Activated naive CD8-positive, alpha-beta T cell treated with anti-CD3 and anti-CD28 coated beads for 36 hours (primary cell): ENCODE measurements at regions not wholly inside any gene's neighbourhood (a gene's known extent, or its start where the extent isn't known, plus 50 kb on each side); places are given as distances from the start of the nearest gene placed in this dataset.
"Not testable (repeated sequence)": the region's sequence is repeated elsewhere in the genome, so short reads cannot be mapped to it uniquely, and the experiment has no call there.

Experiments
- DNase-seq: peaks from one replicate; pipeline ENCODE4 v3.0.0; 2021
- H3K27ac Mint-ChIP-seq: one replicate; pipeline ENCODE4 v1.8.0; 2022; ENCODE audit warnings: mild to moderate bottlenecking, moderate library complexity, mixed read lengths
- H3K27me3 Mint-ChIP-seq: one replicate; pipeline ENCODE4 v1.8.0; 2022; ENCODE audit warnings: mild to moderate bottlenecking, mixed read lengths
- H3K36me3 Mint-ChIP-seq: one replicate; pipeline ENCODE4 v1.8.0; 2021; ENCODE audit warnings: mild to moderate bottlenecking, mixed read lengths
- H3K4me1 Mint-ChIP-seq: one replicate; pipeline ENCODE4 v1.8.0; 2021; ENCODE audit warnings: mixed read lengths
- H3K4me3 Mint-ChIP-seq: one replicate; pipeline ENCODE4 v1.8.0; 2022; ENCODE audit warnings: mild to moderate bottlenecking, moderate library complexity, mixed read lengths
- H3K9me3 Mint-ChIP-seq: one replicate; pipeline ENCODE4 v1.8.0; 2022; ENCODE audit warnings: mixed read lengths

DNA sequence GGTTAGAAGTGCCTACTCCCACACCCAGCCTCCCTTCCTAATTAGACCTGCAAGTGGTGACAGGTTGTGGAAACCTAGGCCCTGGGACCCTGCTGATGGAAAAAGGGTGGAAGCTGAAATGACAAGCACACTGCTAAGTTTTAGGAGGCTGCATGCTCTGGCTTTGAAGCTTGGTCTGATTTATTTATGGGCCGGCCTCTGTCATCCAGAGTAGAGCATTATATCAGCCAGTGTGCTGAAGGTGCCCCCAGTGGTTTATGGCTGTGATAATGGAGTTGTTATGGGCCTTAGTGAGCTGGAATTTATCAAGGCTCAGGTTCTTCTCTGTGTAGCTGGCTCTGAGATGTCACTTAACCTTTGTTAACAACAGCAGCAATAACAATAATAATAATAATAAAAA, 142.6 kb downstream of the UTP18 start:
- no peak for DNase-seq
- no peaks in the 10 kb centered on the region for H3K36me3 Mint-ChIP-seq
- no peak overlapping the region for H3K27ac Mint-ChIP-seq
- no peaks in the 10 kb centered on the region for H3K4me1 Mint-ChIP-seq
- H3K4me3 Mint-ChIP-seq = no peak overlapping the region
- no peaks in the 10 kb centered on the region for H3K27me3 Mint-ChIP-seq
- H3K9me3 Mint-ChIP-seq = no peaks in the 10 kb centered on the region

DNA sequence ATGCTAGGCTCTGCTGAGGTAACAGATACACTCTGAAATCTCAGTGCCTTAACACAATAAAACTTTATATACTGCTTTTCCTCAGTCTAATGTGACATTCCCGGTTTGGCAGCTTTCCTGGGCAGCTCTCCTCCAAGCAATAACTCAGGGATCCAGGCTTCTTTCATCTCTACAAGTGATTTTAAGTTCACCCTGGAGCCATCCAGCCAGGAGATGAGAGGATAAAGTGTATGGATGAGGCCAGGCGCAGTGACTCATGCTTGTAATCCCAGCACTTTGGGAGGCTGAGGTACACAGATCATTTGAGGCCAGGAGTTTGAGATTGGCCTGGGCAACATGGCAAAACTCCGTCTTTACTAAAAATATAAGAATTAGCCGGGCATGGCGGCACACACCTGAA, 147.2 kb downstream of the UTP18 start:
- Mint-ChIP-seq H3K4me3 (no peak overlapping the region), H3K27me3 (no peaks in the 10 kb centered on the region), H3K27ac (no peak overlapping the region), H3K9me3 (no peaks in the 10 kb centered on the region), H3K36me3 (no peaks in the 10 kb centered on the region), H3K4me1 (no peaks in the 10 kb centered on the region)
- DNase-seq = no peak

DNA sequence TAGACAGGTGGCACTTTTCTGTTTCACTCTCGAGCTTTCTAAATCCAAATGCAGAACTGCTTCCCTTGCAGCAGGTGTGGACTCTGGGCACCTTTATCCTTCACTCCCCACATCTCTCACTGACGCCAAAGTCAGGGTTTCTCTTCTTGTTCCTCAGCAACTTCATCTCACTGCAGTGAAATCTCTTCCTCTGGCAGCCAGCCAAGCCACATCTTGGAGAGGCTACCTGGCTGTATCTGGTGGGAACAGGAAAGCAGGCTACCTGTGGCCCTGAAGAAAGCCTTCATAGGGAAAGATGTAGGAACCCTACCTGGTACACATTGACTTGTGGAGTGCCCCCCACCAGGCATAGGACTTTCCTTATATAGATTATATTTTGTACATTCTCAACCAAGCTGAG, 159.1 kb downstream of the UTP18 start:
- H3K36me3 Mint-ChIP-seq = no peaks in the 10 kb centered on the region
- H3K4me1 Mint-ChIP-seq = peaks cover 10% of the 10 kb centered on the region
- no peak overlapping the region for H3K4me3 Mint-ChIP-seq
- H3K9me3 Mint-ChIP-seq = no peaks in the 10 kb centered on the region
- no peak for DNase-seq
- no peaks in the 10 kb centered on the region for H3K27me3 Mint-ChIP-seq
- no peak overlapping the region for H3K27ac Mint-ChIP-seq

DNA sequence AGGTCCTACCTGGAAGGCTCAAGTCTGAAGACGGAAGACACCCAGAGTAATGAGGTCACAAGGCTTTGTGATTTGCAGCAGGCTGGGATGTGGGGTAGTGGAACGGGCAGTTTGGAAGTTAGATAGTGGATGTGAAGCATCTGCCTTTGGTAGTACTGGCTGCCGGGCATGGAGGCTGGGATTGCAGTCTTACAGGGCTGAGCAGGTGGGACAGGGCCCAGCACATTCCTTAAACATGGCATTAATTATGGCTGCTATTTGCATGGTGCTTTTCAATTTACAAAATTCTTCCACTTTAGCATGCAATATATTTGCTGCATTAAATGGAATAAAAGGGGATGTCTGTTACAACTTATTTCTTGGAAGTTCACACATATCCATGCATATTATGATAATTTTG, 161.2 kb downstream of the UTP18 start:
- Mint-ChIP-seq H3K27me3 (no peaks in the 10 kb centered on the region), H3K9me3 (no peaks in the 10 kb centered on the region), H3K4me1 (peaks cover 10% of the 10 kb centered on the region), H3K4me3 (no peak overlapping the region), H3K36me3 (no peaks in the 10 kb centered on the region), H3K27ac (no peak overlapping the region)
- DNase-seq = no peak

DNA sequence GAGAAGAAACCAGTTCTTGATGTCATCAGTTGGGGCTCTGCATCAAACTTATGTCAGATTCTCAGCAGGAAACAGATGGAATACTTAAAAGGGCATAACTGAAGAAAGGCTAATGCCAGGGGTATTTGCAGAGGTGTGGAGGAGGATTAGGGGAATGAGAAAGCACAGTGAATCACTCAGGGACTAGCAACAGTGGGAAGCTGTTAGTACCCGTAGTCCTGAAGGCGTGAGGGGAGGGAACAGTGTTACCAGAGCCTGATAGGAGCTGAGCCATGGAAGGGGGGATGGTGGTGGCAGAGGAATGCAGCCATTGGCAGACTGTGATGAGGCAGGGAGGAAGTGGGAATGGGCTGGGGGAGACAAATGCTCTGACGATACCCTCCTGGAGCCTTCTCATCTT, 162.3 kb downstream of the UTP18 start:
- no peak overlapping the region for H3K4me3 Mint-ChIP-seq
- no peaks in the 10 kb centered on the region for H3K36me3 Mint-ChIP-seq
- H3K27ac Mint-ChIP-seq = no peak overlapping the region
- no peaks in the 10 kb centered on the region for H3K9me3 Mint-ChIP-seq
- peaks cover 21% of the 10 kb centered on the region for H3K4me1 Mint-ChIP-seq
- DNase-seq = no peak
- no peaks in the 10 kb centered on the region for H3K27me3 Mint-ChIP-seq

DNA sequence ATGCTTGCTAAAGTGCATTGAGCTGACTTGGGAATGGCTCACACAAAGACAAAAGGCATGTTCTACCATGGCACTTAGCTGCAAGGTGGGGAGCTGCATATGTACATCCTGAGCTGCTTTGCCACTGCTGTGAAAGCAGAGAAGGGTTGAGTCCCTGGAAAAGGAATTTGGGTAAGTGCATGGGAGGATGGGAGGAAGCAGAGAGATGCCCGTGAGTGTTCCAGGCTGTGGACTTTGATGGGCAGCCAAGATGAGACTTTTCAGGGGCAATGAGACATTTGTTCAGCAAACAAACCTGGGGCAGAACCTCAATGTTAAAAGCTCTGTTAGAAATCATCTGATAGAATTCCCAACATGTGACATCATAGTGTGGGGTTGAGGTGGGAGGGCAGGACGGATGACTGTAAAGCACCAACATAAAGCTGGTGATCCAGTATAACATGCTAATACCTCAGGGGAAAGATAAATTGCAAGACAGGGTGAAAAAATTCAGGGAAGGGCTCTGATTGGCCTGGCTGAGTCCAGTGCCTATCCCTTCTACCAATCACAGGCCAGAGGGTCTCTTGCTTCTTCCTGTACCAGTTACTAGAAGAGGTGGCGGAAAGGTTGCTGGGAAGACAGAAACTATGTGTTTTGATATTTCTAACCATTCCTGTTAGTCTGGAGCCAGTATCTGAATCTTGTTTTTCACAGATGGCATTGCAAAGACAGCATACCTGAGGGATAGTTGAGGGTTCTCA, 163.2 kb downstream of the UTP18 start:
- Mint-ChIP-seq H3K27me3 (no peaks in the 10 kb centered on the region), H3K4me1 (peaks cover 27% of the 10 kb centered on the region), H3K36me3 (peaks cover under 1% of the 10 kb centered on the region), H3K27ac (no peak overlapping the region), H3K4me3 (no peak overlapping the region), H3K9me3 (no peaks in the 10 kb centered on the region)
- DNase-seq = no peak

DNA sequence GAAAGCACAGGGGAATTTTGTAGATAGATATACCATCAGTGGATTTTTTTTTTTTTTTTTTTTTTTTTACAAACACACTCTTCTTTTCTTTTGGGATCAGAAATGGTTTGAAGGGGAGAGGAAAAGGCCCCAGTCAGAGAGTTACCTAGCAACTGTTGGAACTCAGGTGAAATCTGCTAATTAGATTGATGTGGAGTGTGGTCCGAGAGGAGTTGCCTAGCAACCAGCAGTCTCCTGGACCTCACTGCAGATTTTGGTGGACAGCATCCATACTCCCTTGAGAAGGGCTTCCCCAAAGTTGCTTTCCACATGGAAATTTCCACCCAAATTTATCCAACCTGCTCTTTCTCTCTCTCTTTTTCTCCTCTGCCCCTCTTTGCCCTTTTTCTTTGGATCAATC, 165.4 kb downstream of the UTP18 start:
- DNase-seq = no peak
- Mint-ChIP-seq H3K36me3 (peaks cover 13% of the 10 kb centered on the region), H3K27me3 (no peaks in the 10 kb centered on the region), H3K4me3 (no peak overlapping the region), H3K9me3 (no peaks in the 10 kb centered on the region), H3K27ac (no peak overlapping the region), H3K4me1 (peaks cover 42% of the 10 kb centered on the region)

DNA sequence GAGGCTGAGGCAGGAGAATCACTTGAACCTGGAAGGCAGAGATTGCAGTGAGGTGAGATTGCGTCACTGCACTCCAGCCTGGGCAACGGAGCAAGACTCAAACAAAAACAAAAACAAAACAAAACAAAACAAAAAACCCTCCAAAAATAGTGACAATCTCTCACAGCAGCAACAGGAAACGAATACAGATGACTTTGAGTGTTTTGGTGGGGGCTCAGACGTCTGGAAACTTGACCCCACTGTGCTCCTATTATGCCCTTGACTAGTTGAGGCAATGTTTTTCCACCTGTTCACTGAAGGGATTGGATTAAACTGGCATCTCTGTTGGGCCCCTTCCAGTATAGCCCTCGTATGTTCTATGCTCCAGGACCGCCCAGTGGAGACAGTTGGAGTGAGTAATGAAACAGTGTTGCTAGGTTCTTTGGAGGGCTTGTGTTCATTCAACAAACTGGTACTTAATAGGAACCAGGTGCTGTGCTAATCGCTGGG, 167.0 kb downstream of the UTP18 start:
- peak overlapping the region; percentile 76 for H3K27ac Mint-ChIP-seq
- no peaks in the 10 kb centered on the region for H3K27me3 Mint-ChIP-seq
- no peak for DNase-seq
- peaks cover 14% of the 10 kb centered on the region for H3K36me3 Mint-ChIP-seq
- no peaks in the 10 kb centered on the region for H3K9me3 Mint-ChIP-seq
- H3K4me3 Mint-ChIP-seq = peak overlapping the region; percentile 8
- peaks cover 46% of the 10 kb centered on the region for H3K4me1 Mint-ChIP-seq

DNA sequence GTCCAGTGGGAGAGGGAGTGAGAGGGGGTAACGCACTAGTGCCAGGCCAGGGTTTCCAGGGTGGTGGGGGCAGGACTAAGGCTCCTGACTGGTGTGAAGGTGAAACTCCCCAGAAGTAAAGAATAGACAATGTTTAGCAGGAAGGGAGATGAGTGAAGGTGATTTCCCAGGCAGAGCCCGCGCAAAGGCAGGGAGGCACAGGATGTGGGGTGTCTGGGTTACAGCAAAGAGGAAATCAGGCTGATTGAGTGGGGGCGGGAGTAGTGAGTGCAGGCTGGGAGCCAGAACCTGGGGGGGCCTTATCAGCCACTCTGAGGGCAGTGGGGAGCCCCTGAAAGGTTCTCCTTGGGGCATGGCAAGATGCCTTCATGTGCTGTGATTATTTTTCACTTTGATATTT, 167.5 kb downstream of the UTP18 start:
- Mint-ChIP-seq H3K4me3 (peak overlapping the region; percentile 8), H3K27me3 (no peaks in the 10 kb centered on the region), H3K27ac (peak overlapping the region; percentile 76), H3K36me3 (peaks cover 14% of the 10 kb centered on the region), H3K4me1 (peaks cover 46% of the 10 kb centered on the region), H3K9me3 (no peaks in the 10 kb centered on the region)
- DNase-seq = peak; percentile 67

DNA sequence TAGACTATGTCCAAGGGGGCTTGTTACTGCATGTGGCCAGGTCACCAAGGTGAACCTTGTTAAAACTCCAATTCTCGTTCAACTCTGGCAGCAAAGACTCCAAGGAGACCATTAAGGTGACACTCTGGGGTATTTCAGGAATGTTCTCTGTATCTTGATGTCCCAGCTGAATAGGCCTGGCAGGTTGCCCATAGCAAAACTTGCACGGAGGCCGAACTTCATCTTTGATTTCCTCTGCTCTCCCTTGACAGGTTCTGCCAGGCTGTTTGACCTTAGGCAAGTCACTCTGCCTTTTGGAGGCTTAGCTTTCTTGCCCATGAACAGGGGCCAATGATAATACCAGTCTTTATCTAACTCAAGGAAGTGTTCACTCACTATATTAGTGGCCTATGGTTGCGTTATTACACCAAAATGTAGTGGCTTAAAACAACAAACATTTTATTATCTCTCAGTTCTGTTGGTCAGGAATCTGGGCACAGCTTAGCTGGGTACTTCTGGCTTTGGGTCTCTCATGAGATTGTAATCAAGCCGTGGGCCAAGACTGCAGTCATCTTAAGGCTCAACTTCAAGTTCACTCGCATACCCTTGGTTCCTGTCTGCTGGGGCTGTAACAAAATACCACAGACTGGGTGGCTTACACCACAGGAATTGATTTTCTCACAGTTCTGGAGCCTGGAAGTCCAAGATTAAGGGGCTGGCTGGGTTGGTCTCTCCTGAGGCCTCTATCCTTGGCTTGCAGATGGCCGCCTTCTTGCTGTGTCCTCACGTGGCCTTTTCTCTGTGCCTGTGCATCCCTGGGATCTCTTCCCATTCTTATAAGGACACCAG, 168.5 kb downstream of the UTP18 start:
- H3K36me3 Mint-ChIP-seq = peaks cover 14% of the 10 kb centered on the region
- H3K27me3 Mint-ChIP-seq = no peaks in the 10 kb centered on the region
- H3K27ac Mint-ChIP-seq = peak overlapping the region; percentile 74
- DNase-seq = no peak
- H3K4me3 Mint-ChIP-seq = no peak overlapping the region
- H3K4me1 Mint-ChIP-seq = peaks cover 46% of the 10 kb centered on the region
- H3K9me3 Mint-ChIP-seq = no peaks in the 10 kb centered on the region

DNA sequence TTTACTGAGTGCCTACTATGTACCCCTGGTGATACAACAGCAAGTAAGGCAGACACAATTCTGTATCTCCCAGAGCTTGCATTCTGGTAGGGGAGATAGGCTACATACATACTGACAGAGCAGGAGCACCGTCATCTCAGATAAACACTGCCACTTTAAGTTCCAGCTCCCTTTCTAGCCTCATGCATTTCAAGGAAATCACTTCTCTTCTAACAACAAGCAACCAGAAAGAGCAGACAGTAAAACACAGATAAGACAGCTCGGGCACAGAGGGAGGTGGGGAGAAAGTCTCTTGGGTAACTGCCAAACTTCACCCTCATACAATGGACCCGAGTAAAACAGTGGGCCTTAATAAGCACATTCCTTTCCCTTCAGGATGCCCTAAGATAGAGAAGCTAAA, 169.6 kb downstream of the UTP18 start:
- not testable (repeated sequence) for H3K27me3 Mint-ChIP-seq, H3K9me3 Mint-ChIP-seq, DNase-seq, H3K4me3 Mint-ChIP-seq
- Mint-ChIP-seq H3K36me3 (peaks cover 14% of the 10 kb centered on the region), H3K4me1 (peaks cover 46% of the 10 kb centered on the region), H3K27ac (peak overlapping the region; percentile 66)

DNA sequence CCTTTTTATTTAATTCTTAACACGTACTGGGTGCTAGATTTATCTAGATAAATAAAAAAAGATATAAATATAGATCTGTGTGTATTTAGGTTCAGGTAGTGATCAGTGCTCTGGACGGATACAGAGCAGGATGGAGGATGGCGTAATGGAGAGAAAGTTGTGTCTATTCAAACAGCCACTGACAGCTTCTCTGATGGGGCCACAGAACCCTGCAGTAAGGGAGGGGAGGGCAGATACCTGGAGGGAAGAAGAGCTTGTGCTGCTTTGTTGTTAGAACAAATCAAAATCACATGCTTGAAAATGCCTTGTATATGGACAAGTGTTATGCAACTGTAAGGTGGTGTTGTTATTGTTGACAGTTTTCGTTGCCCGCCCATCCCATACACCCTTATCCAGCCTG, 170.2 kb downstream of the UTP18 start:
- peak overlapping the region; percentile 66 for H3K27ac Mint-ChIP-seq
- H3K9me3 Mint-ChIP-seq = no peaks in the 10 kb centered on the region
- H3K4me1 Mint-ChIP-seq = peaks cover 49% of the 10 kb centered on the region
- no peaks in the 10 kb centered on the region for H3K27me3 Mint-ChIP-seq
- no peak overlapping the region for H3K4me3 Mint-ChIP-seq
- DNase-seq = no peak
- peaks cover 14% of the 10 kb centered on the region for H3K36me3 Mint-ChIP-seq

DNA sequence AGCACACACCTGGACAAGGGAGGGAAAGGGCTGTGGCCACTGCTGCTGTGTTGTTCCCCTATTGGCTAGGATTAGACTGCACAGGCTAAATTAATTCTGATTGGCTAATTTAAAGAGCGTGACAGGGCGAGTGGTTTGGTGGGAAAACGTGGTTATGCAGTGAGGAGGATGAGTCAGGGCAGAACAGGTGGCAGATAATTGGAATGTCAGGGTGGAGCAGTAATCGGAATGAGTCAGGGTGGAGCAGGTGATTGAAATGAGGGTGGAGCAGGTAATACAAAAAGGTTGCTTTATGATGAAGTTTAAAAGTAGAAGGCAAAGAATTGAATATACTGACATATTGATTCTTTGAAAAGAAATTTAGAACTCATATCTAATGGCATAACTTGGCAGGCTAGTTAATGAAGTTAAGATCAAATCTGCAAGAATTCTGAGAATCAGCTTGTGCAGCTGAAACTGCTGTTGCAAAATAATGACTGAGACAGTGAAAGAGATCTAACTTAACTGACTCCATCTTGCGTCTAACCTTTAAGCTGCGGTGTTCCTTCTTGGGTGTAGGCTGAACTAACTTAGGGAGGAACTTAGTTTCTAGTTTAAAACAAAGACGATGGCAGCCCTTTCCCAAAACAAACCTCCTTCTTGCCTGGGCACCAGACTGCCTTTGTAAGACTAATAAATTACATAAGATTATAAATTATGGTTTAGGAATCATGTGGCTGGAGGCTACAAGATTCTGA, 174.3 kb downstream of the UTP18 start:
- Mint-ChIP-seq H3K27me3 (no peaks in the 10 kb centered on the region), H3K36me3 (peaks cover 5% of the 10 kb centered on the region), H3K9me3 (no peaks in the 10 kb centered on the region), H3K27ac (no peak overlapping the region), H3K4me3 (no peak overlapping the region), H3K4me1 (peaks cover 25% of the 10 kb centered on the region)
- no peak for DNase-seq

DNA sequence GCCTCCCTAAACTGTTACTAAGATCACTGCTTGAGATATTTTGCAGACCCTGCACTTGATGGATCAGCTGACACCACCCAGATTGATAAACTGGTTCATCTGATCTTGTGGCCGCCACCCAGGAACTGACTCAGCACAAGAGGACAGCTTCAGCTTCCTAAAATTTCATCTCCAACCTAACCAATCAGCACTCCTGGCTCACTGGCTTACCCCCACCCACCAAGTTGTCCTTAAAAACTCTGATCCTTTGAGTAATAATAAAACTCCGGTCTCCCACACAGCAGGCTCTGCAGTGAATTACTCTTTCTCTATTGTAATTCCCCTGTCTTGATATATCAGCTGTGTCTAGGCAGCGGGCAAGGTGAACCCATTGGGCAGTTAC, 174.8 kb downstream of the UTP18 start:
- peaks cover 1% of the 10 kb centered on the region for H3K36me3 Mint-ChIP-seq
- DNase-seq = no peak
- no peaks in the 10 kb centered on the region for H3K27me3 Mint-ChIP-seq
- no peak overlapping the region for H3K4me3 Mint-ChIP-seq
- H3K27ac Mint-ChIP-seq = no peak overlapping the region
- peaks cover 23% of the 10 kb centered on the region for H3K4me1 Mint-ChIP-seq
- H3K9me3 Mint-ChIP-seq = no peaks in the 10 kb centered on the region

DNA sequence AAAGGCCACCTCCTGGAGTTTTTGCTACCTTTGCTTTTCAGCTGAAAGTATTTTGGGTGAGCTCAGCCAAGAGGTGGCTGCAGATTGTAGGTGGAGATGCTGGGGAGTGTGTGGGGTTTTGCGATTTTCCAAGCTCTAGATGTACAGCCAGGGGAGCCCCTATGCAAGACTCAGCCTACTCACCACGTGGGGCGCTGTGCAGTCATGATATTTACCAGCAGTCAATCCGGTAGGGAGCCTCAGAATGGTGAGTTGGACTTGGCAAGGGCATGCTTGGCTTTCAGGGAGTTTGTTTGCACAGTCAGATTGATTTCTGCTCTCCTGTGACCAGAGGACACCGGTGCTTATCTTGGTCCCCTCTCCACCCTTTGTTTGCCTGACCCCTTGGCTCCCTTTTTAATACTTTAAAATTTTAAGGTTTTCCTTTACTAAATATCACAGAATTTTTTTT, 175.3 kb downstream of the UTP18 start:
- Mint-ChIP-seq H3K27me3 (no peaks in the 10 kb centered on the region), H3K4me1 (peaks cover 20% of the 10 kb centered on the region), H3K36me3 (peaks cover 1% of the 10 kb centered on the region), H3K9me3 (no peaks in the 10 kb centered on the region), H3K27ac (no peak overlapping the region), H3K4me3 (no peak overlapping the region)
- DNase-seq = no peak
